ENCODE measurements at regions not wholly inside any gene's neighbourhood (a gene's known extent, or its start where the extent isn't known, plus 50 kb on each side); places are given as distances from the start of the nearest gene placed in this dataset.

DNA sequence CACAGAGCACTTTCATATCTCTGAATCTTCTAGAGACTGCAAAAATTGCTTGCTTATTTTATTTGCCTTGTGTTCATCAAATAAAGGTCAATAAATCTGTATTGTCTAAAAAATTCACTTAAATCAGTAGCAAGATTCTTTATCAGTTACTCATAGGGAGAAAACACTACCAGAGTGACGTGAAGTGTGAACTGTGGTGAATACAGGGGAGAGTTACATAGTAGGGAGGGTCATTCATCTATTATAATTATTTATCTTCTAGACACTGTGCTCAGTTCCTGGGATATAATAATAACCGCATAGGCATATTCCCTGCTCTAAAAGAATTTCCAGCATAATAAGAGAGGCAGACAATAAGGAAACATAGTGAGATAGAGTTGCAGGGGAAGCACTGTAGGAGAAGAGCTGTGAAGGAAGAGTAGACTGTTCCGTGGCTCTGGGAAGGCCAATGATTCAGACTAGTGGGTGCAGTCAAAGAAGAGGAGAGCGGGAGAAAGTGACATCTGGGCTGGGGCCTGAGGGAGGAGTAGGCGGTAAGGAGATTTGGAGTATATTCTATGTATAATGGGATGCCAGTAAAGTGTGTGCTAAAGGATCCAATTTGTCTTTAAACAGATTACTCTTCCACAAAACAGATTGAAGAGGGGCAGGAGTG is 84.0 kb upstream of the TDRD3 start:
- Histone ChIP-seq H3K4me1 (ENCODE audit: control insufficient read depth, insufficient read depth, low read length) (no peaks in the 10 kb centered on the region), H3K79me1 (ENCODE audit: low read depth in 1 of 2, low read length in 2 of 2) (no peaks in the 10 kb centered on the region), H4K20me1 (ENCODE audit: insufficient read depth, low read length) (no peaks in the 10 kb centered on the region), H3K27ac (ENCODE audit: insufficient read depth, low read length) (no peak overlapping the region), H3K23ac (ENCODE audit: low read depth, low read length) (no peak overlapping the region), H3K14ac (replicated peaks; ENCODE audit: low read depth, low read length) (no peak overlapping the region), H3K9me1 (ENCODE audit: insufficient read depth, low read length) (no peaks in the 10 kb centered on the region), H2AK5ac (ENCODE audit: low read depth, low read length) (no peak overlapping the region), H4K8ac (ENCODE audit: low read depth in 2 of 2, low read length in 2 of 2) (no peak overlapping the region), H2AK9ac (replicated peaks; ENCODE audit: low read depth, low read length, poor library complexity) (no peak overlapping the region), H3K9ac (ENCODE audit: low read depth, low read length) (no peak overlapping the region), H3K4me2 (ENCODE audit: low read depth, low read length) (no peak overlapping the region), H2BK20ac (ENCODE audit: low read depth, low read length) (no peak overlapping the region), H3K36me3 (ENCODE audit: control insufficient read depth, insufficient read depth, low read length) (no peaks in the 10 kb centered on the region), H2AFZ (replicated peaks; ENCODE audit: low read length, poor library complexity) (no peak overlapping the region), H4K91ac (ENCODE audit: insufficient read depth, low read depth, low read length) (no peak overlapping the region), H4K5ac (ENCODE audit: low read depth, low read length) (no peak overlapping the region), H3K4me3 (ENCODE audit: insufficient read depth, low read depth, low read length) (no peak overlapping the region), H2BK5ac (ENCODE audit: low read depth, low read length, poor library complexity, severe bottlenecking) (no peak overlapping the region), H3K27me3 (ENCODE audit: control insufficient read depth, insufficient read depth, low read length) (peaks cover 5% of the 10 kb centered on the region), H3K9me3 (ENCODE audit: control insufficient read depth, insufficient read depth, low read length) (no peaks in the 10 kb centered on the region), H3K18ac (ENCODE audit: low read depth, low read length) (no peak overlapping the region), H3K4ac (ENCODE audit: low read depth, low read length) (no peak overlapping the region), H2BK120ac (ENCODE audit: low read depth, low read length) (no peak overlapping the region), H2BK15ac (ENCODE audit: low read depth, low read length) (no peak overlapping the region), H3K56ac (ENCODE audit: extremely low read depth, insufficient read depth, low read length) (no peak overlapping the region)
- DNase-seq (no peak), ATAC-seq (ENCODE audit: low read depth) (no peak)
- TF ChIP-seq MXI1 (IDR thresholded peaks at IDR 0.05; ENCODE audit: borderline replicate concordance, low read depth, low read length) (no peak), RFX5 (IDR thresholded peaks at IDR 0.05; ENCODE audit: low read depth, low read length) (no peak), CHD1 (IDR thresholded peaks at IDR 0.05; ENCODE audit: low read depth, low read length) (no peak), SMC3 (IDR thresholded peaks at IDR 0.05; ENCODE audit: low read depth, low read length) (no peak)
- TF ChIP-seq, protein P1, sequence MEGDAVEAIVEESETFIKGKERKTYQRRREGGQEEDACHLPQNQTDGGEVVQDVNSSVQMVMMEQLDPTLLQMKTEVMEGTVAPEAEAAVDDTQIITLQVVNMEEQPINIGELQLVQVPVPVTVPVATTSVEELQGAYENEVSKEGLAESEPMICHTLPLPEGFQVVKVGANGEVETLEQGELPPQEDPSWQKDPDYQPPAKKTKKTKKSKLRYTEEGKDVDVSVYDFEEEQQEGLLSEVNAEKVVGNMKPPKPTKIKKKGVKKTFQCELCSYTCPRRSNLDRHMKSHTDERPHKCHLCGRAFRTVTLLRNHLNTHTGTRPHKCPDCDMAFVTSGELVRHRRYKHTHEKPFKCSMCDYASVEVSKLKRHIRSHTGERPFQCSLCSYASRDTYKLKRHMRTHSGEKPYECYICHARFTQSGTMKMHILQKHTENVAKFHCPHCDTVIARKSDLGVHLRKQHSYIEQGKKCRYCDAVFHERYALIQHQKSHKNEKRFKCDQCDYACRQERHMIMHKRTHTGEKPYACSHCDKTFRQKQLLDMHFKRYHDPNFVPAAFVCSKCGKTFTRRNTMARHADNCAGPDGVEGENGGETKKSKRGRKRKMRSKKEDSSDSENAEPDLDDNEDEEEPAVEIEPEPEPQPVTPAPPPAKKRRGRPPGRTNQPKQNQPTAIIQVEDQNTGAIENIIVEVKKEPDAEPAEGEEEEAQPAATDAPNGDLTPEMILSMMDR (conservative IDR thresholded peaks at IDR 0.05; ENCODE audit: low read depth, low read length), result no peak
- CTCF ChIA-PET, result no interaction called here
- intact Hi-C loops (cut with micrococcal nuclease), result loop anchor here (10.0 kb wide), 1 partner anchor 128 kb away; no protein-coding TSS in a partner anchor
- dilution Hi-C loops (cut with HindIII; ENCODE audit: low sequenced_read_pairs, unreplicated experiment), result no loop called here
- in situ Hi-C loops (cut with MboI; ENCODE audit: low sequenced_read_pairs), result no loop called here
- BruUV-seq (replicated peaks), result no TSS peak
- 50% methylated on average over 1 of the region's 5 CpGs; no CpG with 5 or more reads in 1 of the 2 experiments for whole genome bisulfite sequencing, 2 experiments (ENCODE audit: extremely low coverage in 2 of 2, insufficient read length in 1 of 2)
- POLR2A ChIA-PET (ENCODE audit: unreplicated experiment), result no interaction called here

Data from IMR-90 (cell line).